GM19239 (cell line): ENCODE measurements at regions not wholly inside any gene's neighbourhood (a gene's known extent, or its start where the extent isn't known, plus 50 kb on each side); places are given as distances from the start of the nearest gene placed in this dataset.

Source experiments
- DNase-seq: peaks from one replicate; pipeline ENCODE4 v3.0.0; 2011; ENCODE audit warnings: low spot score; ENCODE audit not compliant: insufficient read length
- FAIRE-seq: peaks from 2 replicates; lab custom pipeline; 2011; peaks lifted over from hg19 to GRCh38; lab: Jason Lieb, UNC

DNA sequence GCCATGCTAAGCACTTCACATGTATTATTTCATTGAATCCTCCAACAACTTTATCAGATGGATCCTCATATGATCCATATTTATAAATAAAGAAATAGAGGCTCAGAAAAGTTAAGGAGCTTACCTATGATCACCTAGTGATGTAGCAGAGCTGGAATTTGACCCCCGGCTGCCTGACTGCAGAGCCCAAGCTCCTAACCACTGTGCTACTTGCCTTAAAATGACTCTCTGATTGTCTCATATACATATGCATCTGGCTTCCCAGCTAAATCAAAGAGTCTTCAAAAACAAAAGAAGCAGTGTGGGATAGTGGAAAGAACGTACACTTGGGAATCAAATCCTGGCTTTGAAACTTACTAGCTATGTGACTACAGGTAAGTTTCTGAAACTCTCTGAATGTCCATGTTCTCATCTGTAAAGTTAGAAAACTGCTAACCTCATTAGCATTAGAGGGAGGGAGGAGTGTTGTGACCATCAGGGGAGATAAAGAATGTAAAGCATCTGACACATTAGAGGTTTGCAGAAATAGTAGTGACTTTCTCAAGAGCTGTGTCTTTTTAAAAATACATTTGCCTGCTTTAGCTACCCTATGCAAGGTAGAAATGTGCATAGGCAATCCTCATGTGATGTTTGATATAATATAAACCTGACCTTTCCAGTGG, 67.2 kb upstream of the BARHL2 start:
- no peak for FAIRE-seq
- no peak for DNase-seq

DNA sequence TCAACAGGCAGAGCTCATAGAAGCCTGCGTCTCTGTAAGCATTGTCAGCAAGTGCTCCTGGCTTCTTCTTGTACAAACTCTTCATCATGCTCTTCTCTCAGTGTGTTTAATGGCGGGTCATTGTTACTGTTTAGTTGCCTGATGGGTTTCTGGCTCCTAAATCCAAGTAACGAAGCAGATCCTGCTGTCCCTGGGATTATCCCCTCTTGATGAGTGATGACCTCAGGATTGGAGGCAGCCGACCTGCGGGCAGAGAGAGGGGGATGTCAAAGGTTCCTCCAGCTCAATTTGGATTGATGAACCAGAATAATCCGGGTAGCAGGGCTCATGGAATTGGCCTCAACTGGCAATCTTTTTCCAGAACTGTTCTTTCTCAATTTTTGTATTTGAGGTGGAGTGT, 66.1 kb upstream of the BARHL2 start:
- FAIRE-seq (no peak), DNase-seq (no peak)

DNA sequence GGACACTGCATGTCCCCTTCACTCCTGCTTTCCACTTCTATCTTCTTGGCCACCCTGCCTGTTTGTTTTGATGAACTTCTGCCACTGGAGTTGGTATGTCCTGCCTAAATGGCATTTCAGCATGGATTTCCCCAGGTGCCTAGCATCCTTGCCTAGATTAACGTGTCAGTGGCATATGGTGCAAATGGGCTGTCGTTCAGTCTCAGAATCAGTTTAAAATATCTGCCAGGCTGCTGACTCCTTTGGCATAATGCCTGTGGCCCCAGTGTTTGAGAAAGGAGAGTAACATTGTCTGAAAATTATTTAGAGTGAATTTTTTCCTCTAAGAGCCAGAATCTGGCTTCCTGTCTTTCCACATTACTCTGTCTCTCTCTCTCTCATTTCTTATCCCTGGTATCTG, 64.9 kb upstream of the BARHL2 start:
- no peak for DNase-seq
- FAIRE-seq = no peak

DNA sequence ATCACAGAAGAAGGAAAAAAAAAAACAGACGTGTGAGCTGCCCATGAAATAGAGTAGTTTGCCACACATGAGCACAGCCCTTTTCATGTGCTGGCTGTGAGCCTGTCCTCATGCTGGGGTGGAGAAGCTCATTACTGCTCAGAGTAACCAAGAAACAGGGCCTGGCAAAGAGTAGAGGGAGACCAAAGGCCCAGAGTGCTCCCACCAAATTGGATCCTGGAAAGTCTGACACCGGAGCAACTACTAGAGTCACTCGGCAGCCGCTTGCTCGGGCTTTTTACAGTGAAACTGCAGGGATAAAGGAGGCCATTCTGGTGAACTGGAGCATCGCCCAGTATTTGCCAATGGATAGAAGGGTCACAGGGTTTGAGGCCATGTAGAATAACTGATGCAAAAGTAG, 64.4 kb upstream of the BARHL2 start:
- DNase-seq (no peak), FAIRE-seq (no peak)

DNA sequence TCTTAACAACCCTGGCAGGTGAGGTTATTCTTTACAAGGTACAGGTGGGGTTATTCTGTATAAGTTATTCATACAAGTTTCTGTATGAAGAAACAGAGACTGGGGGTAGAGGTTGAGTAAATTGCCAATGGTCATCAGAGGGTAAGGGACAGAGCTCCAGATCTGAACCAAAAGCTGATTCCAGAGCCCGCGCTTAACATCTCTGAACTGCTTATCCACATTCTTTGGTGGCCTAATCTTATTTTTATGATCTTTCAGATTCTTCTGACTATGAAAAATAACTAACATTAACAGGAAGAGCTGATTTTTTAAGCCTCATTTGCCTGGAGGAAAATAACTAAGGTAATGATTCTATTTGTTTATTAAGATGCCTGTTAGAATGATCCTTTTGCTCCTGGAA, 63.9 kb upstream of the BARHL2 start:
- FAIRE-seq (no peak), DNase-seq (no peak)

DNA sequence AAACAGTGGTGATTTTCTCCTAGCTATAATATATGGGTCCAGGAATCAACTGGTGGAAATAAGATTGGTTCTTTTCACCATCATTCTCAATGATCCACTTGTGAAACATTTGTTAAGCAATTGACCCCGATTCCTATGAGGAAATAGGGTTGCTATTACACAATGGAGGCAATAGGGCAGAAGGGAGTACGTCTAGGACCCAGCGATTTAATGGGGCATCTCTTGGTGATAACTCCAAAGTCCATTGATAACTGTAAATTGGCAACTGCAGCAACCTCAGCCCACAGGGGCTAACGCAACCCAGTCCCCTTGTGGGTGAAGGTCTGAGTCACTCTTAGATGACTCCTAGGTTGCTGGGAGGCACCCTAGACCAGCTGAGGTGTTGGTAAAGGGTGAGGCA, 62.5 kb upstream of the BARHL2 start:
- FAIRE-seq (no peak), DNase-seq (no peak)

DNA sequence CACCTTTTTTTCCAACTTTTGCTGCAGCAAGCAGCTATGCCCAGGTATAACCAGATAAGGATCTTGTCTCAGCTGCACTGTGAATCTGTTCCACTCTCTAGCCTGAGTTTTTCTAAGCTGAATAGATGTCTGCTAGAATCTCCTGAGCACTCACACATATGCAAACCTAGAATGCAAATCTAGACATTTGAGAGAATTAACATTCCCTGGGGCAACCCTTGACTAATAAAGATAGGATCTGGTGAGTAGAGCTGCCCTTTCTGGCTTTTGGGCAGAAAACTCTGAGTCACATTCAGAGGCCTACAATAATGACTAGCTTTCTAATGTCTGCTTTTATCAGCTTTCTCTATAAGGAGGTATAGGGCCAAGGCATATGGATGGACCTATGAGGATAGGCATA, 61.4 kb upstream of the BARHL2 start:
- no peak for FAIRE-seq
- DNase-seq = no peak

DNA sequence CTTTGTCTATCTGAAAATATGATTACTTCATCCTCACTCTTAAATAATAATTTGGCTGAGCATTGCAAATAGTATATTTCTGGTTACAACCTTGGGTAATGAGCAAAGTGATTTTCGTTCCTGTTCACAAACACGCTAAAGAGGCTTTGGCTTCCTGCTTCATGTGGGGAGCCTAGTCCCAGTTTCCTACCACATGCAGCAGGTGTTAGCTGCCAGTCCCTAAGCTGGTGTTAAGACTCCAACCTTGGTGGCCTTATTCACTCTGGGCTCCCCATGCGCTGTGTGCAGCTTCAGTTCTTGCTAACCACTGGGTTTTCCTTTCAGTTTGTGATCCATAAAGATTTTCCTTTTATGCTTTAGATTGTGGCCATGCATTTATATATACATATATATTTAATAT, 56.7 kb upstream of the BARHL2 start:
- DNase-seq (no peak), FAIRE-seq (no peak)

DNA sequence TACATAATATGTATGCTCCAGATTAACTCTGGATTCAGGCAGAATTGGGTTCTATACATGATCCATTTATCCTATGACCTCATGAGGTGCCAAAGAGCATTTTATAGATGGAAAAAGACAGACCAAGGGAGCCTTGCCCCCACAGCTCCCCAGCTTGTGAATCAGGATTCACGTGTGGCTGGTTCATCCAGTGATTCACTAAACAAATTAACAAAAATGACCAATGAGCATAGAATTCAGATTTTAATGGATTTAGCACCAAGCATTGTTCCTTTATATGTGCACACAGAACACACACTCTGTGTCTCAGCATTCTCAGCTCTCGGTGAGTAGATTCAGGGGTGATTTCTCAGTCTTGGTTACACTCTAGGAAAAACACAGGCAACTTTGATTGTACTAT, 51.7 kb upstream of the BARHL2 start:
- DNase-seq = no peak
- FAIRE-seq = no peak

DNA sequence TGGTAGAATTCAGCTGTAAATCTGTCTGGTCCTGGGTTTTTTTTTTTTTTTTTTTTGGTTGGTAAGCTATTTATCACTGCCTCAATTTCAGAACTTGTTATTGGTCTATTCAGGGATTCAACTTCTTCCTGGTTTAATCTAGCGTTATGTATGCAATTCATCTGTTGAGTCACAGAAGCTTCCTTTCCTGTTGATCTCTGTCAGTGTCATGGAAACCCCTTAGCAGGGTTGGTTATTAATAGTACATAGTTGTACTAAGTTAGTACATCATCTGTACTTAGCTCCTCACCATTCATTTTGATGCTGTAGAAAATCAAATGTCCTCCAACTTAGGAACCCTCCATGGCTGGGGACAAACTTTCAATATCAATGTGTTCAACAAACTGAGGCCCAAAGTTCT, 51.0 kb upstream of the BARHL2 start:
- DNase-seq (no peak), FAIRE-seq (no peak)
